HEK293 (cell line): ENCODE measurements at regions not wholly inside any gene's neighbourhood (a gene's known extent, or its start where the extent isn't known, plus 50 kb on each side); places are given as distances from the start of the nearest gene placed in this dataset.

Experiments
- CTCF ChIA-PET: fragments of 350-600 bp; formaldehyde crosslinking; extraction: SDS; loops from one replicate; lab custom pipeline; 2021; ENCODE audit warnings: antibody characterized with exemption; lab: Yijun Ruan, JAX
- POLR2A ChIA-PET: fragments of 300-600 bp; formaldehyde crosslinking; extraction: SDS; loops from one replicate; lab custom pipeline; 2020; ENCODE audit warnings: antibody characterized with exemption, inconsistent platforms; lab: Yijun Ruan, JAX
- H3K27ac ChIP-seq: fragments of 200-500 bp; sonication (Bioruptor generic); 2 replicates; pipeline ENCODE4 v1.5.1; 2014; ENCODE audit warnings: low read depth, low read length, control low read depth, inconsistent platforms; ENCODE audit errors: extremely low read depth
- H3K36me3 ChIP-seq, 2 experiments: fragments of 200-500 bp in 1 of 2; sonication (Bioruptor generic) in 1 of 2; 1 replicate in 1 of 2; 2 replicates in 1 of 2; pipeline ENCODE4 v1.5.1; 2014 to 2017; ENCODE audit warnings: inconsistent platforms in 2 of 2, low read length in 2 of 2; ENCODE audit not compliant: control insufficient read depth in 2 of 2, insufficient read depth in 1 of 2
- H3K4me1 ChIP-seq: fragments of 200-500 bp; sonication (Bioruptor generic); 2 replicates; pipeline ENCODE4 v1.5.1; 2014; ENCODE audit warnings: mild to moderate bottlenecking, low read length, inconsistent platforms; ENCODE audit not compliant: control insufficient read depth, insufficient read depth
- H3K4me3 ChIP-seq: 2 replicates; pipeline ENCODE4 v1.5.1; 2011; ENCODE audit warnings: low read depth, mild to moderate bottlenecking, control low read depth, low read length, moderate library complexity
- H3K9me3 ChIP-seq: fragments of 200-500 bp; sonication (Bioruptor generic); 2 replicates; pipeline ENCODE4 v1.5.1; 2014; ENCODE audit warnings: low read depth, low read length, inconsistent platforms; ENCODE audit not compliant: control insufficient read depth, insufficient read depth
- BCL11B ChIP-seq: fragments of 450-650 bp; formaldehyde crosslinking; IDR thresholded peaks from 2 replicates; pipeline ENCODE4 v1.5.1; 2016; ENCODE audit warnings: low read depth, missing biosample characterization, missing genetic modification characterization
- GLIS2 ChIP-seq: fragments of 450-650 bp; formaldehyde crosslinking; IDR thresholded peaks from 2 replicates; pipeline ENCODE4 v1.5.1; 2016; ENCODE audit warnings: missing biosample characterization, missing genetic modification characterization
- KLF7 ChIP-seq: fragments of 450-650 bp; formaldehyde crosslinking; IDR thresholded peaks from 2 replicates; pipeline ENCODE4 v1.5.1; 2016; ENCODE audit warnings: missing biosample characterization, missing genetic modification characterization, borderline replicate concordance
- SCRT1 ChIP-seq: fragments of 450-650 bp; formaldehyde crosslinking; IDR thresholded peaks from 2 replicates; pipeline ENCODE4 v1.5.1; 2016; ENCODE audit warnings: missing biosample characterization, missing genetic modification characterization, borderline replicate concordance
- ZBTB8A ChIP-seq: fragments of 450-650 bp; formaldehyde crosslinking; IDR thresholded peaks from 2 replicates; pipeline ENCODE4 v1.5.1; 2016; ENCODE audit warnings: missing biosample characterization, missing genetic modification characterization
- ZFP41 ChIP-seq: fragments of 450-650 bp; formaldehyde crosslinking; IDR thresholded peaks from 2 replicates; pipeline ENCODE4 v1.5.1; 2016; ENCODE audit warnings: missing biosample characterization, missing genetic modification characterization, borderline replicate concordance
- ZIC2 ChIP-seq: fragments of 450-650 bp; formaldehyde crosslinking; IDR thresholded peaks from 2 replicates; pipeline ENCODE4 v1.5.1; 2016; ENCODE audit warnings: missing biosample characterization, missing genetic modification characterization
- ZNF146 ChIP-seq: fragments of 450-650 bp; formaldehyde crosslinking; IDR thresholded peaks from 2 replicates; pipeline ENCODE4 v1.5.1; 2016; ENCODE audit warnings: missing biosample characterization, missing genetic modification characterization
- ZNF16 ChIP-seq: fragments of 450-650 bp; formaldehyde crosslinking; IDR thresholded peaks from 2 replicates; pipeline ENCODE4 v1.5.1; 2016; ENCODE audit warnings: low read depth, missing biosample characterization, missing genetic modification characterization
- ZNF2 ChIP-seq: fragments of 450-650 bp; formaldehyde crosslinking; IDR thresholded peaks from 2 replicates; pipeline ENCODE4 v1.5.1; 2016; ENCODE audit warnings: missing biosample characterization, missing genetic modification characterization
- ZNF501 ChIP-seq: fragments of 450-650 bp; formaldehyde crosslinking; IDR thresholded peaks from 2 replicates; pipeline ENCODE4 v1.5.1; 2016; ENCODE audit warnings: missing biosample characterization, missing genetic modification characterization
- ZNF548 ChIP-seq: fragments of 450-650 bp; formaldehyde crosslinking; IDR thresholded peaks from 2 replicates; pipeline ENCODE4 v1.5.1; 2016; ENCODE audit warnings: missing biosample characterization, missing genetic modification characterization
- ZNF785 ChIP-seq: fragments of 450-650 bp; formaldehyde crosslinking; IDR thresholded peaks from 2 replicates; pipeline ENCODE4 v1.5.1; 2016; ENCODE audit warnings: missing biosample characterization, missing genetic modification characterization
- TF ChIP-seq, protein P1 (sequence below): fragments of 450-650 bp; formaldehyde crosslinking; IDR thresholded peaks from 2 replicates; pipeline ENCODE4 v1.5.1; 2017; ENCODE audit warnings: missing biosample characterization, missing genetic modification characterization
- TF ChIP-seq, protein P2 (sequence below): fragments of 450-650 bp; formaldehyde crosslinking; IDR thresholded peaks from 2 replicates; pipeline ENCODE4 v1.5.1; 2016; ENCODE audit warnings: missing biosample characterization, missing genetic modification characterization
- TF ChIP-seq, protein P3 (sequence below): fragments of 450-650 bp; formaldehyde crosslinking; optimal IDR thresholded peaks from 2 replicates; pipeline ENCODE3; 2016; ENCODE audit warnings: missing biosample characterization, mild to moderate bottlenecking, missing genetic modification characterization
- TF ChIP-seq, protein P4 (sequence below): fragments of 450-650 bp; formaldehyde crosslinking; IDR thresholded peaks from 2 replicates; pipeline ENCODE4 v1.5.1; 2017; ENCODE audit warnings: missing biosample characterization, missing genetic modification characterization
- TF ChIP-seq, protein P5 (sequence below): fragments of 450-650 bp; formaldehyde crosslinking; IDR thresholded peaks from 2 replicates; pipeline ENCODE4 v1.5.1; 2017; ENCODE audit warnings: missing biosample characterization, missing genetic modification characterization

DNA sequence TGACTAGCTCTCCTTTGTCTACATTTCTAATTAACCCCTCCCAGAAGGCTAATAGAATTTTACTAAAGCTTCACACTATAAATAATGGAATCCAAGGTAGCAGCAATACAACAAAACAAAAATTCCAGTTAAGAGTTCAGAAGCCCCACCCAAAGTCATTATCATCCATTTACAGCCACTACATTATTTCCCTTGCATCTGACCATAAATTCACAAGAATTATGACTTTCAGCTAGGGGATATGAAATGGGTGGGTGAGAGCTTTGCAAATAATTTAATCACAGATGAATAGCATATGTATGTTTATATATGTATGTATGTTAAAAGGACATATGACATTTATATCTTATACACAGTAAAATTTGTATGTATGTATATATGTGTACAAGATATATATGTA lies 65.3 kb upstream of the PTGDR start:
- no peak overlapping the region for H3K27ac ChIP-seq
- TF ChIP-seq ZBTB8A (tag by site-specific recombination): no peak
- TF ChIP-seq, protein P1, sequence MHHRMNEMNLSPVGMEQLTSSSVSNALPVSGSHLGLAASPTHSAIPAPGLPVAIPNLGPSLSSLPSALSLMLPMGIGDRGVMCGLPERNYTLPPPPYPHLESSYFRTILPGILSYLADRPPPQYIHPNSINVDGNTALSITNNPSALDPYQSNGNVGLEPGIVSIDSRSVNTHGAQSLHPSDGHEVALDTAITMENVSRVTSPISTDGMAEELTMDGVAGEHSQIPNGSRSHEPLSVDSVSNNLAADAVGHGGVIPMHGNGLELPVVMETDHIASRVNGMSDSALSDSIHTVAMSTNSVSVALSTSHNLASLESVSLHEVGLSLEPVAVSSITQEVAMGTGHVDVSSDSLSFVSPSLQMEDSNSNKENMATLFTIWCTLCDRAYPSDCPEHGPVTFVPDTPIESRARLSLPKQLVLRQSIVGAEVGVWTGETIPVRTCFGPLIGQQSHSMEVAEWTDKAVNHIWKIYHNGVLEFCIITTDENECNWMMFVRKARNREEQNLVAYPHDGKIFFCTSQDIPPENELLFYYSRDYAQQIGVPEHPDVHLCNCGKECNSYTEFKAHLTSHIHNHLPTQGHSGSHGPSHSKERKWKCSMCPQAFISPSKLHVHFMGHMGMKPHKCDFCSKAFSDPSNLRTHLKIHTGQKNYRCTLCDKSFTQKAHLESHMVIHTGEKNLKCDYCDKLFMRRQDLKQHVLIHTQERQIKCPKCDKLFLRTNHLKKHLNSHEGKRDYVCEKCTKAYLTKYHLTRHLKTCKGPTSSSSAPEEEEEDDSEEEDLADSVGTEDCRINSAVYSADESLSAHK: no peak
- no peak for TF ChIP-seq ZNF16 (tag by site-specific recombination)
- TF ChIP-seq, protein P2, sequence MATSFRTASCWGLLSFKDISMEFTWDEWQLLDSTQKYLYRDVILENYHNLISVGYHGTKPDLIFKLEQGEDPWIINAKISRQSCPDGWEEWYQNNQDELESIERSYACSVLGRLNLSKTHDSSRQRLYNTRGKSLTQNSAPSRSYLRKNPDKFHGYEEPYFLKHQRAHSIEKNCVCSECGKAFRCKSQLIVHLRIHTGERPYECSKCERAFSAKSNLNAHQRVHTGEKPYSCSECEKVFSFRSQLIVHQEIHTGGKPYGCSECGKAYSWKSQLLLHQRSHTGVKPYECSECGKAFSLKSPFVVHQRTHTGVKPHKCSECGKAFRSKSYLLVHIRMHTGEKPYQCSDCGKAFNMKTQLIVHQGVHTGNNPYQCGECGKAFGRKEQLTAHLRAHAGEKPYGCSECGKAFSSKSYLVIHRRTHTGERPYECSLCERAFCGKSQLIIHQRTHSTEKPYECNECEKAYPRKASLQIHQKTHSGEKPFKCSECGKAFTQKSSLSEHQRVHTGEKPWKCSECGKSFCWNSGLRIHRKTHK (tag by site-specific recombination): no peak
- no peak for TF ChIP-seq ZNF501 (tag by site-specific recombination)
- TF ChIP-seq SCRT1 (tag by site-specific recombination): no peak
- TF ChIP-seq ZFP41 (tag by site-specific recombination): no peak
- no peak for TF ChIP-seq ZIC2
- TF ChIP-seq ZNF146: no peak
- TF ChIP-seq ZNF2 (tag by site-specific recombination): no peak
- TF ChIP-seq, protein P3, sequence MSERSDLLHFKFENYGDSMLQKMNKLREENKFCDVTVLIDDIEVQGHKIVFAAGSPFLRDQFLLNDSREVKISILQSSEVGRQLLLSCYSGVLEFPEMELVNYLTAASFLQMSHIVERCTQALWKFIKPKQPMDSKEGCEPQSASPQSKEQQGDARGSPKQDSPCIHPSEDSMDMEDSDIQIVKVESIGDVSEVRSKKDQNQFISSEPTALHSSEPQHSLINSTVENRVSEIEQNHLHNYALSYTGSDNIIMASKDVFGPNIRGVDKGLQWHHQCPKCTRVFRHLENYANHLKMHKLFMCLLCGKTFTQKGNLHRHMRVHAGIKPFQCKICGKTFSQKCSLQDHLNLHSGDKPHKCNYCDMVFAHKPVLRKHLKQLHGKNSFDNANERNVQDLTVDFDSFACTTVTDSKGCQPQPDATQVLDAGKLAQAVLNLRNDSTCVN (tag by site-specific recombination): no peak
- TF ChIP-seq BCL11B (tag by site-specific recombination): no peak
- TF ChIP-seq KLF7 (tag by site-specific recombination): no peak
- no peak for TF ChIP-seq ZNF548 (tag by site-specific recombination)
- TF ChIP-seq ZNF785 (tag by site-specific recombination): no peak
- TF ChIP-seq, protein P4, sequence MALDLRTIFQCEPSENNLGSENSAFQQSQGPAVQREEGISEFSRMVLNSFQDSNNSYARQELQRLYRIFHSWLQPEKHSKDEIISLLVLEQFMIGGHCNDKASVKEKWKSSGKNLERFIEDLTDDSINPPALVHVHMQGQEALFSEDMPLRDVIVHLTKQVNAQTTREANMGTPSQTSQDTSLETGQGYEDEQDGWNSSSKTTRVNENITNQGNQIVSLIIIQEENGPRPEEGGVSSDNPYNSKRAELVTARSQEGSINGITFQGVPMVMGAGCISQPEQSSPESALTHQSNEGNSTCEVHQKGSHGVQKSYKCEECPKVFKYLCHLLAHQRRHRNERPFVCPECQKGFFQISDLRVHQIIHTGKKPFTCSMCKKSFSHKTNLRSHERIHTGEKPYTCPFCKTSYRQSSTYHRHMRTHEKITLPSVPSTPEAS (tag by site-specific recombination): no peak
- TF ChIP-seq, protein P5, sequence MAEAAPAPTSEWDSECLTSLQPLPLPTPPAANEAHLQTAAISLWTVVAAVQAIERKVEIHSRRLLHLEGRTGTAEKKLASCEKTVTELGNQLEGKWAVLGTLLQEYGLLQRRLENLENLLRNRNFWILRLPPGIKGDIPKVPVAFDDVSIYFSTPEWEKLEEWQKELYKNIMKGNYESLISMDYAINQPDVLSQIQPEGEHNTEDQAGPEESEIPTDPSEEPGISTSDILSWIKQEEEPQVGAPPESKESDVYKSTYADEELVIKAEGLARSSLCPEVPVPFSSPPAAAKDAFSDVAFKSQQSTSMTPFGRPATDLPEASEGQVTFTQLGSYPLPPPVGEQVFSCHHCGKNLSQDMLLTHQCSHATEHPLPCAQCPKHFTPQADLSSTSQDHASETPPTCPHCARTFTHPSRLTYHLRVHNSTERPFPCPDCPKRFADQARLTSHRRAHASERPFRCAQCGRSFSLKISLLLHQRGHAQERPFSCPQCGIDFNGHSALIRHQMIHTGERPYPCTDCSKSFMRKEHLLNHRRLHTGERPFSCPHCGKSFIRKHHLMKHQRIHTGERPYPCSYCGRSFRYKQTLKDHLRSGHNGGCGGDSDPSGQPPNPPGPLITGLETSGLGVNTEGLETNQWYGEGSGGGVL: no peak
- TF ChIP-seq GLIS2: no peak
- TF ChIP-seq, all 188 proteins: peak for 0
- ChIA-PET CTCF (no interaction called here), POLR2A (interaction anchor here (0.6 kb wide), 2 partner anchors 79 to 492 kb away, joined by 3 to 4 read pairs; no protein-coding TSS in a partner anchor)
- no peaks in the 10 kb centered on the region for H3K4me1 ChIP-seq
- no peaks in the 10 kb centered on the region for H3K9me3 ChIP-seq
- no peaks in the 10 kb centered on the region for H3K36me3 ChIP-seq
- H3K4me3 ChIP-seq: no peak overlapping the region
